ENCODE measurements at regions not wholly inside any gene's neighbourhood (a gene's known extent, or its start where the extent isn't known, plus 50 kb on each side); places are given as distances from the start of the nearest gene placed in this dataset.

DNA sequence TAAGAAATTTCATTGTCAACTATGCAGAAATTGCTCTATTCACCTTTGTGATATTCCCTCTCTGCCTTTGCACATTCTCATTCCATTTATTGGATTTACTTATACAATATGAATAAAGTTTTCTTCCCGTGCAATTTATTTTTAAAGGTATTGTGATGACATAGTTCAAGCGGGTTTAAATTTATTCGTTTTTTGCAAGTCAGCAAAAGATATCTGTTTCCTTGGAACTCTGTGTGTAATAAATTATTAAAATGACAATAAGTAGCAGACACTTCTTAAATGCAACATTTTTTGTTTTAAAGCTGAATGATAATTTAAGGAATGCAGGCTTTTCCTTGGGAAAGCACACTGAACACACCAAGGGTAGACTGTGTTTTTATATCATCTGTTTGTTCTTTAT, 143.1 kb downstream of the SLC41A2 start:
- DNase-seq = no peak
- 61 to 96% methylated on average over 3 of the region's 3 CpGs for WGBS, 2 donors
- H3K4me3 ChIP-seq = no peak overlapping the region
- no peak for TF ChIP-seq POLR2AphosphoS5 (IDR thresholded peaks at IDR 0.05)
- TF ChIP-seq, protein P1, sequence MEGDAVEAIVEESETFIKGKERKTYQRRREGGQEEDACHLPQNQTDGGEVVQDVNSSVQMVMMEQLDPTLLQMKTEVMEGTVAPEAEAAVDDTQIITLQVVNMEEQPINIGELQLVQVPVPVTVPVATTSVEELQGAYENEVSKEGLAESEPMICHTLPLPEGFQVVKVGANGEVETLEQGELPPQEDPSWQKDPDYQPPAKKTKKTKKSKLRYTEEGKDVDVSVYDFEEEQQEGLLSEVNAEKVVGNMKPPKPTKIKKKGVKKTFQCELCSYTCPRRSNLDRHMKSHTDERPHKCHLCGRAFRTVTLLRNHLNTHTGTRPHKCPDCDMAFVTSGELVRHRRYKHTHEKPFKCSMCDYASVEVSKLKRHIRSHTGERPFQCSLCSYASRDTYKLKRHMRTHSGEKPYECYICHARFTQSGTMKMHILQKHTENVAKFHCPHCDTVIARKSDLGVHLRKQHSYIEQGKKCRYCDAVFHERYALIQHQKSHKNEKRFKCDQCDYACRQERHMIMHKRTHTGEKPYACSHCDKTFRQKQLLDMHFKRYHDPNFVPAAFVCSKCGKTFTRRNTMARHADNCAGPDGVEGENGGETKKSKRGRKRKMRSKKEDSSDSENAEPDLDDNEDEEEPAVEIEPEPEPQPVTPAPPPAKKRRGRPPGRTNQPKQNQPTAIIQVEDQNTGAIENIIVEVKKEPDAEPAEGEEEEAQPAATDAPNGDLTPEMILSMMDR (IDR thresholded peaks at IDR 0.05) = no peak
- TF ChIP-seq EP300 (IDR thresholded peaks at IDR 0.05) = no peak
- no peak for TF ChIP-seq POLR2A (IDR thresholded peaks at IDR 0.05)
- H3K9me3 ChIP-seq = no peaks in the 10 kb centered on the region
- H3K27me3 ChIP-seq = no peaks in the 10 kb centered on the region
- H3K4me1 ChIP-seq = no peaks in the 10 kb centered on the region
- intact Hi-C loops (cut with DNase I) = no loop called here
- H3K27ac ChIP-seq = no peak overlapping the region
- no peaks in the 10 kb centered on the region for H3K36me3 ChIP-seq

Small RNA genes in the stretch of these regions (small RNA-seq; reads per million reads assigned to genes)
- gene RF00019 = 0 reads per million in 3 donors

Data from sigmoid colon (tissue), 6 donors.